ENCODE measurements at regions not wholly inside any gene's neighbourhood (a gene's known extent, or its start where the extent isn't known, plus 50 kb on each side); places are given as distances from the start of the nearest gene placed in this dataset.
"Not testable (repeated sequence)": the region's sequence is repeated elsewhere in the genome, so short reads cannot be mapped to it uniquely, and the experiment has no call there.

GRCh38 chrX:106249706-106250379 lies 81.7 kb downstream of the PWWP3B start:
- no peak overlapping the region for H3K9ac ChIP-seq (ENCODE audit: low read length)
- no peaks in the 10 kb centered on the region for H3K4me1 ChIP-seq (ENCODE audit: control insufficient read depth, insufficient read depth, low read depth, low read length)
- H3K27me3 ChIP-seq (ENCODE audit: control insufficient read depth in 1 of 2, insufficient read depth in 1 of 2, low read length in 2 of 2): peaks cover 0 to 3% of the 10 kb centered on the region in 2 experiments
- no peak overlapping the region for H4K8ac ChIP-seq (ENCODE audit: low read length)
- H2BK5ac ChIP-seq (ENCODE audit: low read depth, low read length, poor library complexity, severe bottlenecking): no peak overlapping the region
- H3K4ac ChIP-seq (ENCODE audit: low read depth in 1 of 2, low read length in 2 of 2): no peak overlapping the region
- no peak overlapping the region for H2AK5ac ChIP-seq (ENCODE audit: low read length, severe bottlenecking)
- DNase-seq: peak; percentile 13
- H3K18ac ChIP-seq (ENCODE audit: low read depth in 1 of 2, low read length in 2 of 2): no peak overlapping the region
- H4K91ac ChIP-seq (ENCODE audit: low read length): no peak overlapping the region
- no peaks in the 10 kb centered on the region for H3K79me1 ChIP-seq (replicated peaks; ENCODE audit: low read length, poor library complexity, severe bottlenecking)
- WGBS: no CpG with 5 or more reads among the region's 3 CpGs
- no peak overlapping the region for H3K27ac ChIP-seq (ENCODE audit: low read length, poor library complexity, severe bottlenecking)
- H2BK12ac ChIP-seq (ENCODE audit: low read length in 2 of 2): no peak overlapping the region
- H2BK15ac ChIP-seq (ENCODE audit: low read depth, poor library complexity, severe bottlenecking): no peak overlapping the region
- H3K9me3 ChIP-seq (ENCODE audit: control insufficient read depth, low read length): no peaks in the 10 kb centered on the region
- H2BK120ac ChIP-seq (ENCODE audit: low read depth, low read length): no peak overlapping the region
- H3K4me2 ChIP-seq (ENCODE audit: low read length, poor library complexity, severe bottlenecking): no peak overlapping the region
- H3K14ac ChIP-seq (ENCODE audit: low read length in 2 of 2): no peak overlapping the region
- no peak overlapping the region for H3K23ac ChIP-seq (ENCODE audit: low read length in 2 of 2)
- H3K4me3 ChIP-seq (ENCODE audit: insufficient read depth in 1 of 2, low read depth in 1 of 2, low read length in 2 of 2): no peak overlapping the region
- H3K36me3 ChIP-seq (ENCODE audit: control insufficient read depth in 1 of 2, insufficient read depth in 2 of 2, low read depth in 1 of 2, low read length in 2 of 2): no peaks in the 10 kb centered on the region
- H2AFZ ChIP-seq (ENCODE audit: low read depth, low read length): no peak overlapping the region

DNA sequence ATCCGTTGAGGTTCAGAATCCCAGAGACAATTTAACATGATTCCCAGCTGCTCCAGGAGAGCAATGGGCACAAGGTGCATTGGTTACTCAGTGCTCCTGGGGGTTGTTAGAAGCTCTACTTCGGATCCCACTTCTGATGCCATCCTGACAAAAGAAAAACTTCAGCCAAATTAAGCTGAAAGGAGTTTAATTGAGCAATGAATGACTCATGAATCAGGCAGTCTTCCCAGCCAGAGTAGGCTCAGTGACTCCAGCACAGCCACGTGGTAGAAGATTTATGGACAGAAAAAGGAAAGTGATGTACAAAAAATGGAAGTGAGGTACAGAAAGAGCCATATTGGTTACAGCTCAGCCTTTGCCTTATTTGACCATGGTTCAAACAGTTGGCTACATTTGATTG lies 95.7 kb downstream of the PWWP3B start:
- Histone ChIP-seq H3K4me3 (ENCODE audit: insufficient read depth in 1 of 2, low read depth in 1 of 2, low read length in 2 of 2) (no peak overlapping the region), H4K91ac (ENCODE audit: low read length) (no peak overlapping the region), H2BK15ac (ENCODE audit: low read depth, poor library complexity, severe bottlenecking) (no peak overlapping the region), H3K4me2 (ENCODE audit: low read length, poor library complexity, severe bottlenecking) (no peak overlapping the region), H3K36me3 (ENCODE audit: control insufficient read depth in 1 of 2, insufficient read depth in 2 of 2, low read depth in 1 of 2, low read length in 2 of 2) (no peaks in the 10 kb centered on the region), H3K9me3 (ENCODE audit: control insufficient read depth, low read length) (peaks cover 2% of the 10 kb centered on the region), H3K9ac (ENCODE audit: low read length) (no peak overlapping the region), H3K18ac (ENCODE audit: low read depth in 1 of 2, low read length in 2 of 2) (no peak overlapping the region), H2BK12ac (ENCODE audit: low read length in 2 of 2) (no peak overlapping the region), H4K8ac (ENCODE audit: low read length) (no peak overlapping the region), H2BK5ac (ENCODE audit: low read depth, low read length, poor library complexity, severe bottlenecking) (no peak overlapping the region), H3K79me1 (replicated peaks; ENCODE audit: low read length, poor library complexity, severe bottlenecking) (no peaks in the 10 kb centered on the region), H3K23ac (ENCODE audit: low read length in 2 of 2) (no peak overlapping the region), H3K14ac (ENCODE audit: low read length in 2 of 2) (no peak overlapping the region), H3K4ac (ENCODE audit: low read depth in 1 of 2, low read length in 2 of 2) (no peak overlapping the region), H3K27me3 (ENCODE audit: control insufficient read depth in 1 of 2, insufficient read depth in 1 of 2, low read length in 2 of 2) (peaks cover 0 to 11% of the 10 kb centered on the region in 2 experiments), H2AK5ac (ENCODE audit: low read length, severe bottlenecking) (no peak overlapping the region), H2BK120ac (ENCODE audit: low read depth, low read length) (no peak overlapping the region), H2AFZ (ENCODE audit: low read depth, low read length) (no peak overlapping the region), H3K27ac (ENCODE audit: low read length, poor library complexity, severe bottlenecking) (no peak overlapping the region), H3K4me1 (ENCODE audit: control insufficient read depth, insufficient read depth, low read depth, low read length) (no peaks in the 10 kb centered on the region)
- WGBS: 0% methylated on average over 1 of the region's 3 CpGs
- DNase-seq: peak; percentile 35

DNA sequence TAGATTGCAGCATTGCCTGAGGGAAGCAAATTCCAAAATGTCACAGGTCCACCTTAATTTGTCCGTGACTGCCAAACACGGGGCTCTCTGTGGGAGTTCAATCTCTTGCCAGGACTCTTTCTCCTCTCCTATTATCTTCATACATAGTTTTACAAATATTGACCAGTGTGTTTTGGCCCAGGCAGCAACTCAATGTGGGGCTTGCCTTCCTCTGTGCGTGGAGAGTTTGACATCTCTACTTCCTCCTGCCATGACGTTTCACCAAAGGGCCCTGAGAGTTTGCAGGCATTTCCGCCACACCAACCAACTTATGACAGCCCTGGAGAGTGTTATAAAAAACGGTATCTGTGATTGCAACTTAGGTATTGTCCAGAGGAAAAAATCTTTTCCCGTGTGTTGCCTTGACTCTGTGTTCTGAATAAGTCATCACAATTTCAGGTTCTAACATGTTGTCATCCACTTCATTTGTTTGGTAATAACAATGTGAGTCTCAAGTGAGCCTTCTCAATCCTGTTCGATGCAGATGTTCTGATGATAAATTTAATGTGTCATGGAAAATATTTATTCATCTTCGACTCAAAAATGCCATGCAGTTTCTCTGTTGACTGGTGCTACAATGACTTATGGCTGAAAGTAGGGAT lies 106.0 kb downstream of the PWWP3B start:
- no CpG with 5 or more reads among the region's 9 CpGs for WGBS
- not testable (repeated sequence) for H3K4me2 ChIP-seq (ENCODE audit: low read length, poor library complexity, severe bottlenecking); H4K91ac ChIP-seq (ENCODE audit: low read length); H2AK5ac ChIP-seq (ENCODE audit: low read length, severe bottlenecking); H3K9me3 ChIP-seq (ENCODE audit: control insufficient read depth, low read length); H3K4me3 ChIP-seq (ENCODE audit: insufficient read depth in 1 of 2, low read depth in 1 of 2, low read length in 2 of 2); H2BK5ac ChIP-seq (ENCODE audit: low read depth, low read length, poor library complexity, severe bottlenecking); H2BK120ac ChIP-seq (ENCODE audit: low read depth, low read length); DNase-seq; H3K14ac ChIP-seq (ENCODE audit: low read length in 2 of 2); H3K23ac ChIP-seq (ENCODE audit: low read length in 2 of 2); H2AFZ ChIP-seq (ENCODE audit: low read depth, low read length); H3K18ac ChIP-seq (ENCODE audit: low read depth in 1 of 2, low read length in 2 of 2); H3K4me1 ChIP-seq (ENCODE audit: control insufficient read depth, insufficient read depth, low read depth, low read length); H3K79me1 ChIP-seq (replicated peaks; ENCODE audit: low read length, poor library complexity, severe bottlenecking); H3K4ac ChIP-seq (ENCODE audit: low read depth in 1 of 2, low read length in 2 of 2); H3K36me3 ChIP-seq (ENCODE audit: control insufficient read depth in 1 of 2, insufficient read depth in 2 of 2, low read depth in 1 of 2, low read length in 2 of 2); H2BK12ac ChIP-seq (ENCODE audit: low read length in 2 of 2); H3K27me3 ChIP-seq (ENCODE audit: control insufficient read depth in 1 of 2, insufficient read depth in 1 of 2, low read length in 2 of 2); H3K9ac ChIP-seq (ENCODE audit: low read length); H4K8ac ChIP-seq (ENCODE audit: low read length); H3K27ac ChIP-seq (ENCODE audit: low read length, poor library complexity, severe bottlenecking); H2BK15ac ChIP-seq (ENCODE audit: low read depth, poor library complexity, severe bottlenecking)

GRCh38 chrX:106275172-106275571 lies 107.1 kb downstream of the PWWP3B start:
- not testable (repeated sequence) for H3K14ac ChIP-seq (ENCODE audit: low read length in 2 of 2); H3K27ac ChIP-seq (ENCODE audit: low read length, poor library complexity, severe bottlenecking); H2BK12ac ChIP-seq (ENCODE audit: low read length in 2 of 2); H2BK5ac ChIP-seq (ENCODE audit: low read depth, low read length, poor library complexity, severe bottlenecking); H3K4ac ChIP-seq (ENCODE audit: low read depth in 1 of 2, low read length in 2 of 2); H3K18ac ChIP-seq (ENCODE audit: low read depth in 1 of 2, low read length in 2 of 2); H3K23ac ChIP-seq (ENCODE audit: low read length in 2 of 2); H3K4me3 ChIP-seq (ENCODE audit: insufficient read depth in 1 of 2, low read depth in 1 of 2, low read length in 2 of 2); H3K4me1 ChIP-seq (ENCODE audit: control insufficient read depth, insufficient read depth, low read depth, low read length); H2AK5ac ChIP-seq (ENCODE audit: low read length, severe bottlenecking); H3K36me3 ChIP-seq (ENCODE audit: control insufficient read depth in 1 of 2, insufficient read depth in 2 of 2, low read depth in 1 of 2, low read length in 2 of 2); H3K79me1 ChIP-seq (replicated peaks; ENCODE audit: low read length, poor library complexity, severe bottlenecking); H2AFZ ChIP-seq (ENCODE audit: low read depth, low read length); H2BK120ac ChIP-seq (ENCODE audit: low read depth, low read length); H3K9me3 ChIP-seq (ENCODE audit: control insufficient read depth, low read length); H3K27me3 ChIP-seq (ENCODE audit: control insufficient read depth in 1 of 2, insufficient read depth in 1 of 2, low read length in 2 of 2); H3K9ac ChIP-seq (ENCODE audit: low read length); H2BK15ac ChIP-seq (ENCODE audit: low read depth, poor library complexity, severe bottlenecking); H4K91ac ChIP-seq (ENCODE audit: low read length); DNase-seq; H3K4me2 ChIP-seq (ENCODE audit: low read length, poor library complexity, severe bottlenecking); H4K8ac ChIP-seq (ENCODE audit: low read length)
- WGBS: no CpG with 5 or more reads among the region's 5 CpGs

Measured in mesenchymal stem cell (in vitro differentiated cells and primary cell).